ENCODE measurements at regions not wholly inside any gene's neighbourhood (a gene's known extent, or its start where the extent isn't known, plus 50 kb on each side); places are given as distances from the start of the nearest gene placed in this dataset.

GRCh38 chr3:167167491-167167890 is 212.6 kb downstream of the ZBBX start:
- TF ChIP-seq, protein P1, sequence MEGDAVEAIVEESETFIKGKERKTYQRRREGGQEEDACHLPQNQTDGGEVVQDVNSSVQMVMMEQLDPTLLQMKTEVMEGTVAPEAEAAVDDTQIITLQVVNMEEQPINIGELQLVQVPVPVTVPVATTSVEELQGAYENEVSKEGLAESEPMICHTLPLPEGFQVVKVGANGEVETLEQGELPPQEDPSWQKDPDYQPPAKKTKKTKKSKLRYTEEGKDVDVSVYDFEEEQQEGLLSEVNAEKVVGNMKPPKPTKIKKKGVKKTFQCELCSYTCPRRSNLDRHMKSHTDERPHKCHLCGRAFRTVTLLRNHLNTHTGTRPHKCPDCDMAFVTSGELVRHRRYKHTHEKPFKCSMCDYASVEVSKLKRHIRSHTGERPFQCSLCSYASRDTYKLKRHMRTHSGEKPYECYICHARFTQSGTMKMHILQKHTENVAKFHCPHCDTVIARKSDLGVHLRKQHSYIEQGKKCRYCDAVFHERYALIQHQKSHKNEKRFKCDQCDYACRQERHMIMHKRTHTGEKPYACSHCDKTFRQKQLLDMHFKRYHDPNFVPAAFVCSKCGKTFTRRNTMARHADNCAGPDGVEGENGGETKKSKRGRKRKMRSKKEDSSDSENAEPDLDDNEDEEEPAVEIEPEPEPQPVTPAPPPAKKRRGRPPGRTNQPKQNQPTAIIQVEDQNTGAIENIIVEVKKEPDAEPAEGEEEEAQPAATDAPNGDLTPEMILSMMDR (IDR thresholded peaks at IDR 0.05), result no peak
- no peak for TF ChIP-seq RFX5 (IDR thresholded peaks at IDR 0.05; ENCODE audit: low read length)
- TF ChIP-seq EP300 (IDR thresholded peaks at IDR 0.05; ENCODE audit: borderline replicate concordance in 1 of 2, low read depth in 1 of 2, low read length in 1 of 2), result no peak
- TF ChIP-seq SMC3 (IDR thresholded peaks at IDR 0.05; ENCODE audit: low read depth, low read length), result no peak
- no peak for TF ChIP-seq GATA2 (CRISPR knock-in tag; IDR thresholded peaks at IDR 0.05)
- TF ChIP-seq EZH2phosphoT487 (IDR thresholded peaks at IDR 0.05; ENCODE audit: borderline replicate concordance, low read depth), result no peak
- no peak for TF ChIP-seq ZBTB33 (IDR thresholded peaks at IDR 0.05; ENCODE audit: borderline replicate concordance, low read depth)
- TF ChIP-seq GABPA (IDR thresholded peaks at IDR 0.05; ENCODE audit: low read depth), result no peak
- no peak for TF ChIP-seq REST (IDR thresholded peaks at IDR 0.05; ENCODE audit: low read depth, low read length)
- no peak for TF ChIP-seq SIN3A (IDR thresholded peaks at IDR 0.05; ENCODE audit: borderline replicate concordance, low read depth, low read length)
- TF ChIP-seq YY1 (IDR thresholded peaks at IDR 0.05; ENCODE audit: low read depth), result no peak
- no peak for TF ChIP-seq TAF1 (IDR thresholded peaks at IDR 0.05; ENCODE audit: borderline replicate concordance, low read depth, low read length)
- no peak for TF ChIP-seq FOXJ3 (CRISPR knock-in tag; IDR thresholded peaks at IDR 0.05)
